ENCODE measurements at regions not wholly inside any gene's neighbourhood (a gene's known extent, or its start where the extent isn't known, plus 50 kb on each side); places are given as distances from the start of the nearest gene placed in this dataset.

DNA sequence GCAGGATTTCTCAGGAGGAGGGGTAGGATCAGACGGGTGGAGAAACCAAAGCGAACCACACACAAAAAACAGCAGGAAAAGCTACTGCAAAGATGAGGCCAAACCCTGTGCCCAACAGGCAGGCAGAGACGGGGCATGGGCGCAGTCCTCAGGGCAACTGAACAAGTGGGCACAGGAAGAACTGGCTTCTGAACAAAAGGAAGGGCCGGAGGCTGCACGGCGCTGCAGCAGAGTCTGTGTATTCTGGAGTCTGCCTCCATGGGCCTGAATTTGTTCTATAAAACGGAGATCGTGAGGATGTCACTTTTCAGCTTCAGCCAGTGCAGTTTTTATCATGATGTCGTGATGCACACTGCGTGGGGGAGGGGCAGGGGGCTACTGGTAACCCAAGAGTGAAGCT, 1026.0 kb downstream of the TBC1D22A start:
- DNase-seq: no peak

GRCh38 chr22:47787501-47788227, 1025.2 kb downstream of the TBC1D22A start:
- no peak for DNase-seq

- no peak for DNase-seq
Observed at GRCh38 chr22:47786650-47787290, 1024.3 kb downstream of the TBC1D22A start.

- DNase-seq: no peak
Observed at GRCh38 chr22:47784991-47785390, 1022.5 kb downstream of the TBC1D22A start.

- no peak for DNase-seq
Observed at GRCh38 chr22:47784367-47784983, 1022.0 kb downstream of the TBC1D22A start.

GRCh38 chr22:47783433-47784366, 1021.2 kb downstream of the TBC1D22A start:
- no peak for DNase-seq

GRCh38 chr22:47782328-47783075, 1020.1 kb downstream of the TBC1D22A start:
- no peak for DNase-seq

DNA sequence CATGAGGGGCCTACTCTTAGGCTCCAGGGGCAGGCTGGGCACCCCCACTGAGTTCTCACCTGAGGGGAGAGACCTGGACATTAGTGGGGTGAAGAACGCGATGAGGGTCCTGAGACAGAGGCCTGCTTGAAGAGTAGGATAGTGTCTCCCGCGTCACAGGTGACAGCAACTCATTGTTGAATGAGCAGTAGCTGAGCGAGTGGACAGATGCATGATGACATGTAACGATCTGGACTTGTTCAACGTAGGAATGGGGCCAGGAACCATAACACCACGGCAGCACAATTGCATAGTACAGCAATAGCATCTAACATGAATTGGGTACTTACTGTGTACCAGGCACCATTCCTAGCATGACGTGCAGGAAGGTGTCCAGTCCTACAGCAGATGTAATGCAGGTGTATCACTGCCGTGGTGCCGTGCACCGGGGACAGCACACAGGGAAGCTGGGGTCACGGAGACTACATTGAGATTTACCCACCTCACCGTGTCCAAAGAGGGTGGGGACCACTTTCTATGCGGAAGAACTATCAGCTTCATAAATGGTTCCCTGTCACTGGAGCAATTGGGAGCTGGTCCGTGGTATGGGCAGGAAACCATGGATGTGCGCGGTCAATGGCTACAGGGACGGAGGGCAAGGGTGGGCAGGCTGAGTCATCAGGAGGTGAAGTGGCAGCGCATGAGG, 1019.1 kb downstream of the TBC1D22A start:
- no peak for DNase-seq

DNA sequence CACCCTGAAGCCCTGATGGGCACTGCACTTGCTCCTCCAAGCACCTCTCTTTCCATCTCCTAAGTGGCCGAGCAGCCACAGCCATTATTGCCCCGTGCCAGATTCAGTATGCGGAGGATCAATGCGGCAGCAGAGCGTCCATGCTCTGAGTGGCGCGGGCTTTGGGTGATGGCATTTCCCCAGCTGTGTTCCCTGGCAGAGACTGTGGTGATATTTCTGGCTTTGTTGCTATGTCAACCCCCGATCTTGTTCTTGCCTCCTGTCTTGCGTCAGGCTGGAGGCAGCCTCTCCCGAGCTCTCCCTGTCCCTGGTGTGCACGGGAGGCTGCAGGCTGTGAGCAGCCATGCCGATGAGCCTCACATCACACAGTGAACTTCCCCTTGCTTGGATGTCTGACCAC, 1018.6 kb downstream of the TBC1D22A start:
- no peak for DNase-seq

DNA sequence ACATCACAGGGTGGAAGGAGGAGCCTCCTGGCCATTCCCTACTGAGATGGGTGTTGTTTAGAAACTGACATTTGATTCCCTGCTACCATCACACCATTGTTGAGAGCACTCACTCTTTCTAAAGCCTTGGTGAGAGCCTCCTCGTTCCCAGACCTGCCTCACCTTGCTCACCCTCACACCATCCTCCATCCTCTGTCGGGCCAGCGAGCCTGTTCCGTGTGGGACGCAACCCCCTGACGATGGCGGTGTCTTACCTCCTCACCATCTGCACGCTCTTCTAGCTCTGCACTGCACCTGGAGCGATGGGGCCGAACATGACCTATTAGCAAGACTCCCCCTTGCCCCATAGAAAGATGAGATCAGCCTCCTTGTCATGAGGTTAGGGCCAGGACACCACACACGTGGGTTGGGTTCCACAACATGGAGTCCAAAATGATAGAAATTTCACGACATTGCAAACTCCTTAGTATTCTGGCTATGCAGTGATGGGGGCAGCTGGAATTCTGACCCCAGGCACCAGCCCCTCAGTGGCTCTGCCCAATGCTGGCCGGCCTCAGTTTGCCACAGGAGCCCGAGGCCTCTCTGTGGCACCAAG, 1017.9 kb downstream of the TBC1D22A start:
- no peak for DNase-seq

GRCh38 chr22:47779474-47779873, 1017.0 kb downstream of the TBC1D22A start:
- no peak for DNase-seq

- DNase-seq: no peak
Observed at GRCh38 chr22:47778160-47778658, 1015.8 kb downstream of the TBC1D22A start.

GRCh38 chr22:47777426-47777825, 1015.0 kb downstream of the TBC1D22A start:
- no peak for DNase-seq

DNA sequence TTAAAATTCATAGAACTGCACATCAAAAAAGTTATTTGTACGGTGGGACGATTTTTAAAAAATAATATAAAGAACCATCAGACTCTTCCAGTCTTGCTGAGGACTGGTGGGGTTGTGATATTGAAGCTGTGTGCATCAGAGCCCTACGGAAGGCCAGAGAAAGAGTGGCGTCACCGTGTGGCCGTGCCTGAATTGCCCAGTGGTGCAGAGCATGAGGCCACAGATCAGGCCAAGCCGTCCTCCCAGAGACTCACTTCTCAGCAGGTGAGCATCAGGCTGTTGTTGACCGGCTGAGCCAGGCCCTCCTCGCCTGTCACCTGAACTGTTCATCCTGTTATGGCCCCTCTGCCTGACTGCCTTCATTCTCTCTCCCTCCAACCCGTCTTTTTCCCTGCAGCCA, 1013.9 kb downstream of the TBC1D22A start:
- no peak for DNase-seq

GRCh38 chr22:47775686-47776085, 1013.2 kb downstream of the TBC1D22A start:
- no peak for DNase-seq

GRCh38 chr22:47775191-47775590, 1012.7 kb downstream of the TBC1D22A start:
- no peak for DNase-seq

DNA sequence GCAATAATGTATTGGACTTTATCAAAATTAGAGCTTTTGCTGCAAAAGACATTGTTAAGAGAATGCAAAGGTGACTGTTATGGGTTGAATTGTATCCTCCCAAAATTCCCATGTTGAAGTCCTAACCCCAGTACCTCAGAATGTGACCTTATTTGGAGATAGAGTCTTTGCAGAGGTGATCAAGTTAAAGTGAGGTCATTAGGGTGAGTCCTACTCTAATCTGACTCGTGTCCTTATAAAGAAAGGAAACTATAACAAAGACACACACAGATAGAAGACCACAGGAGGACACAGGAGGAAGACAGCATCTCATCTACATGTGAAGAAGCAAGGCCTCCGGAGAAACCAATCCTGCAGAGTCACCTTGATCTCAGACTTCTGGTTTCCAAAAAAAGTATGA, 1011.2 kb downstream of the TBC1D22A start:
- DNase-seq: no peak

GRCh38 chr22:47772864-47773263, 1010.4 kb downstream of the TBC1D22A start:
- DNase-seq: no peak

GRCh38 chr22:47769652-47770051, 1007.2 kb downstream of the TBC1D22A start:
- DNase-seq: no peak

DNA sequence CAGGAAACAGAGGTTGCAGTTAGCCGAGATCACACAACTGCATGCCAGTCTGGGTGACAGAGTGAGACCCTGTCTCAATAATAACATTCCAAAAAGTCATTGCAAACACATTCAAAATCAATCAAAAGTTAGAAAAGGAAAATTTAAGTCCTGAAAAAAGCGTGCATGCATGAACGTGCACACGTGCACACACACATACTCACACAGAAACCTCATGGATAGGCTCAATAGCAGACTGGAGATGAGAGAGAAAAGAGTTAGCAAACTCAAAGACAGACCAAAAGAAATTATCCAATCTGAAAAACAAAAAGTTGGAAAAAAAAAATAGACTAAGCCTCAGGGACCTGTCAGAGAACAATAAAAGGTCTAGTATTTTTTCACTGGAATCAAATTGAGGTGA, 1005.6 kb downstream of the TBC1D22A start:
- no peak for DNase-seq

GRCh38 chr22:47767403-47767802, 1005.0 kb downstream of the TBC1D22A start:
- DNase-seq: no peak

Measured in hematopoietic multipotent progenitor cell treated with erythropoietin and hydrocortisone succinate and interleukin-3 and kit ligand, for 6 days (in vitro differentiated cells).